OCI-LY3 (cell line): ENCODE measurements at regions not wholly inside any gene's neighbourhood (a gene's known extent, or its start where the extent isn't known, plus 50 kb on each side); places are given as distances from the start of the nearest gene placed in this dataset.

ENCODE experiments used
- CTCF ChIP-seq: fragments of 200-600, 300-600 bp; sonication (generic); IDR thresholded peaks from 2 replicates; pipeline ENCODE4 v1.5.1; 2014; ENCODE audit warnings: antibody characterized with exemption, low read length, low read depth
- EZH2phosphoT487 ChIP-seq: fragments of 200-600 bp; shearing (Covaris generic); IDR thresholded peaks from 2 replicates; pipeline ENCODE4 v1.6.1; 2018; ENCODE audit warnings: antibody characterized with exemption, mixed run types, low read depth

GRCh38 chr5:124134941-124135340, 611.5 kb downstream of the ZNF608 start:
- no peak for TF ChIP-seq CTCF
- TF ChIP-seq EZH2phosphoT487 = no peak
